Anterior cingulate cortex (tissue), 58 donors: ENCODE measurements at regions not wholly inside any gene's neighbourhood (a gene's known extent, or its start where the extent isn't known, plus 50 kb on each side); places are given as distances from the start of the nearest gene placed in this dataset.
A peak's percentile ranks its signal among the peaks of the same experiment; 100 is the strongest.
"Not testable (repeated sequence)": the region's sequence is repeated elsewhere in the genome, so short reads cannot be mapped to it uniquely, and the experiment has no call there.

ENCODE experiments used
- DNase-seq, 58 donors: peaks; one replicate each; lab custom pipeline; 2025; lab: John Stamatoyannopoulos, UW

GRCh38 chr22:33971561-33971961, 51.3 kb upstream of the LARGE1 start:
- peak in 39 of 58 donors; percentile 0 to 77 (median 16) for DNase-seq

GRCh38 chr22:33975841-33976240, 55.6 kb upstream of the LARGE1 start:
- DNase-seq = peak in 1 of 58 donors; percentile 1

GRCh38 chr22:33983558-33983957, 63.3 kb upstream of the LARGE1 start:
- DNase-seq = no peak

GRCh38 chr22:33984211-33984610, 63.9 kb upstream of the LARGE1 start:
- DNase-seq = no peak

- no peak for DNase-seq
Observed at GRCh38 chr22:33984656-33985285, 64.5 kb upstream of the LARGE1 start.

GRCh38 chr22:33985506-33985905, 65.2 kb upstream of the LARGE1 start:
- no peak for DNase-seq

GRCh38 chr22:33986167-33986771, 66.0 kb upstream of the LARGE1 start:
- no peak for DNase-seq

- no peak for DNase-seq
Observed at GRCh38 chr22:33986954-33987353, 66.7 kb upstream of the LARGE1 start.

GRCh38 chr22:33989263-33989662, 69.0 kb upstream of the LARGE1 start:
- DNase-seq = not testable (repeated sequence)

GRCh38 chr22:33991620-33992019, 71.3 kb upstream of the LARGE1 start:
- no peak for DNase-seq

- no peak for DNase-seq
Observed at GRCh38 chr22:33996824-33997223, 76.5 kb upstream of the LARGE1 start.

GRCh38 chr22:34000879-34001526, 80.7 kb upstream of the LARGE1 start:
- no peak for DNase-seq

- DNase-seq = no peak
Observed at GRCh38 chr22:34001701-34002466, 81.6 kb upstream of the LARGE1 start.

- DNase-seq = no peak
Observed at GRCh38 chr22:34004058-34004457, 83.8 kb upstream of the LARGE1 start.

- no peak for DNase-seq
Observed at GRCh38 chr22:34010259-34010658, 90.0 kb upstream of the LARGE1 start.

GRCh38 chr22:34015642-34016041, 95.4 kb upstream of the LARGE1 start:
- DNase-seq = no peak

- DNase-seq = no peak
Observed at GRCh38 chr22:34017205-34017604, 96.9 kb upstream of the LARGE1 start.

GRCh38 chr22:34019190-34019845, 99.0 kb upstream of the LARGE1 start:
- no peak for DNase-seq

GRCh38 chr22:34035209-34035608, 114.9 kb upstream of the LARGE1 start:
- no peak for DNase-seq

GRCh38 chr22:34036931-34037330, 116.7 kb upstream of the LARGE1 start:
- no peak for DNase-seq
